SH-SY5Y (cell line): ENCODE measurements at regions not wholly inside any gene's neighbourhood (a gene's known extent, or its start where the extent isn't known, plus 50 kb on each side); places are given as distances from the start of the nearest gene placed in this dataset.

ENCODE experiments used
- GATA2 ChIP-seq: IDR thresholded peaks from 2 replicates; pipeline ENCODE4 v1.6.1; 2011; ENCODE audit warnings: mild to moderate bottlenecking, low read depth, low read length
- GATA3 ChIP-seq: IDR thresholded peaks from 2 replicates; pipeline ENCODE4 v1.6.1; 2011; ENCODE audit warnings: low read depth, mild to moderate bottlenecking, low read length, moderate library complexity

DNA sequence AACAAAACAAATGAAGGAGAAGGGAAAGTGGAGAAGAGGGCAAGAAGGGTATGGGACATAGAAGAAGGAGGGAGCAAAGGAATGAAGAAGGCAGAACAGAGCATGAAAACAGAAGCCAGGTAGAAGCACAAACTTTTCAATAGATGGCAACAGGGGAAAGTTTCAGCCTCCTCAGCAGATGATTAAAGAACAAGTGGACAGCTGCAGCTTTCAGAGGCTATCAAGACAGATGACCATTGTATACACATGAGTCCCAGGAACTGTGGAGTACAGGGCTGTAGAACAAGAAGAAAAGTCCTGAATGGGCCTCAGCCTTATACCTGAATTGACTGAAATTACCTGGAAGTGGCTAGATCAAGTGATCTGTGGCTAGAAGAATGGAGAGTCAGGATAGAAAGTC, 62.0 kb upstream of the FIBIN start:
- no peak for TF ChIP-seq GATA2
- no peak for TF ChIP-seq GATA3
